SH-SY5Y (cell line): ENCODE measurements at regions not wholly inside any gene's neighbourhood (a gene's known extent, or its start where the extent isn't known, plus 50 kb on each side); places are given as distances from the start of the nearest gene placed in this dataset.

Source experiments
- GATA2 ChIP-seq: IDR thresholded peaks from 2 replicates; pipeline ENCODE4 v1.6.1; 2011; ENCODE audit warnings: mild to moderate bottlenecking, low read depth, low read length
- GATA3 ChIP-seq: IDR thresholded peaks from 2 replicates; pipeline ENCODE4 v1.6.1; 2011; ENCODE audit warnings: low read depth, mild to moderate bottlenecking, low read length, moderate library complexity

- TF ChIP-seq GATA3: no peak
- no peak for TF ChIP-seq GATA2
These were observed 650.4 kb upstream of the RBFOX1 start for GRCh38 chr16:6682142-6682811.
